WI38 (cell line): ENCODE measurements at regions not wholly inside any gene's neighbourhood (a gene's known extent, or its start where the extent isn't known, plus 50 kb on each side); places are given as distances from the start of the nearest gene placed in this dataset.

Experiments
- H3K4me3 ChIP-seq: 2 replicates; pipeline ENCODE4 v1.5.1; 2011; ENCODE audit warnings: low read depth, mild to moderate bottlenecking, control low read depth, low read length
- TF ChIP-seq, protein P1 (sequence below): IDR thresholded peaks from 2 replicates; pipeline ENCODE4 v1.5.1; 2012; ENCODE audit warnings: low read depth, mild to moderate bottlenecking, control low read depth, low read length

GRCh38 chr10:128221807-128222206, 95.6 kb upstream of the MKI67 start:
- no peak overlapping the region for H3K4me3 ChIP-seq
- TF ChIP-seq, protein P1, sequence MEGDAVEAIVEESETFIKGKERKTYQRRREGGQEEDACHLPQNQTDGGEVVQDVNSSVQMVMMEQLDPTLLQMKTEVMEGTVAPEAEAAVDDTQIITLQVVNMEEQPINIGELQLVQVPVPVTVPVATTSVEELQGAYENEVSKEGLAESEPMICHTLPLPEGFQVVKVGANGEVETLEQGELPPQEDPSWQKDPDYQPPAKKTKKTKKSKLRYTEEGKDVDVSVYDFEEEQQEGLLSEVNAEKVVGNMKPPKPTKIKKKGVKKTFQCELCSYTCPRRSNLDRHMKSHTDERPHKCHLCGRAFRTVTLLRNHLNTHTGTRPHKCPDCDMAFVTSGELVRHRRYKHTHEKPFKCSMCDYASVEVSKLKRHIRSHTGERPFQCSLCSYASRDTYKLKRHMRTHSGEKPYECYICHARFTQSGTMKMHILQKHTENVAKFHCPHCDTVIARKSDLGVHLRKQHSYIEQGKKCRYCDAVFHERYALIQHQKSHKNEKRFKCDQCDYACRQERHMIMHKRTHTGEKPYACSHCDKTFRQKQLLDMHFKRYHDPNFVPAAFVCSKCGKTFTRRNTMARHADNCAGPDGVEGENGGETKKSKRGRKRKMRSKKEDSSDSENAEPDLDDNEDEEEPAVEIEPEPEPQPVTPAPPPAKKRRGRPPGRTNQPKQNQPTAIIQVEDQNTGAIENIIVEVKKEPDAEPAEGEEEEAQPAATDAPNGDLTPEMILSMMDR: no peak

DNA sequence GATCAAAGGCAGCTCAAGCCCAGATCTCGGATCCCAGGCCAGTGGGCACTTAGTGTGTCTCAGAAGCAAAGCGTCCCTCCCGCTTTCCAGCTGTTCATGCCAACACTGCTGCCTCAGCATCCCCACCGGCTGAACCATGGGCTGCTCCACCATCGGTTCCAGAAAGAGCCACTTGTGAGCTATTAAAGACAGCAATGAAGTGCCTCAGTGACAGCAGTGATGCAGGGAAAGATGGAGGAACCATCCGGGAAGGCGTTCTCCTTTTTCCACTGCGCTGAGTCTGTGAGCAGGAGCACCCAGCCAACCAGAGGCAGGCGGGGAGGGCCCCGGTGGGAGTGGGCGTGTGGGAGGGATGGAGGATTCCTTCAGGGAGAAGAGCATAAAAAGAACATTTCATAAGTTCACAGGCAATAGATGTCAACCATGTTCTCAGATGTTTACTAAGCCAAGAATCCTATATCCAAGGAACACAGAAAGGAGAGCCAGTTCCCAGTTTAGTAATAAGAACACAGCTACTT, 96.2 kb upstream of the MKI67 start:
- H3K4me3 ChIP-seq: no peak overlapping the region
- TF ChIP-seq, protein P1: no peak

DNA sequence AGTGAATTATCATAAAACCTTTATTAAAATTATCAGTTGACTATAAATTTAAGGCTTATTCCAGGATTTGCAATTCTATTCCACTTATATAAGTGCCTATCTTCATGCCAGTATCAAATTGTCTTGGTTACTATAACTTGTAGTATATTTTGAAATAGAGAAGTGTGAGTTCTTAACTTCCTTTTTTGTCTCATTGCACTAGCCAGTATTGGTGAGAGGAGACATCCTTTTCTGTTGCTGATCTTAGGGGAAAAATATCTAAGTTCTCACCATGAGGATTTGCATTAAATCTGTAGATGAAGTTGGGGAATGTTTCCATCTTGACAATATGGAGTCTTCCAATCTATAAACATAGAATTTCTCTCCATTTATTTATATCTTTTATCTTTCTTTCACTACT, 104.2 kb upstream of the MKI67 start:
- TF ChIP-seq, protein P1: no peak
- no peak overlapping the region for H3K4me3 ChIP-seq

- TF ChIP-seq, protein P1: no peak
- no peak overlapping the region for H3K4me3 ChIP-seq
These were observed 107.2 kb upstream of the MKI67 start for GRCh38 chr10:128233422-128233821.

- TF ChIP-seq, protein P1: no peak
- no peak overlapping the region for H3K4me3 ChIP-seq
These were observed 111.5 kb upstream of the MKI67 start for GRCh38 chr10:128237710-128238109.

- TF ChIP-seq, protein P1: no peak
- H3K4me3 ChIP-seq: no peak overlapping the region
These were observed 114.8 kb upstream of the MKI67 start for GRCh38 chr10:128241023-128241422.

- TF ChIP-seq, protein P1: no peak
- no peak overlapping the region for H3K4me3 ChIP-seq
These were observed 116.4 kb upstream of the MKI67 start for GRCh38 chr10:128242641-128243040.
